OCI-LY3 (cell line): ENCODE measurements at regions not wholly inside any gene's neighbourhood (a gene's known extent, or its start where the extent isn't known, plus 50 kb on each side); places are given as distances from the start of the nearest gene placed in this dataset.

Experiments
- H2AFZ ChIP-seq: fragments of 200-600, 300-600 bp; shearing (Covaris generic); 2 replicates; pipeline ENCODE4 v1.6.0; 2014; ENCODE audit warnings: antibody characterized with exemption, low read depth, low read length
- H3K27ac ChIP-seq: fragments of 200-600, 300-600 bp; sonication (generic); 2 replicates; pipeline ENCODE4 v1.5.1; 2014; ENCODE audit warnings: mild to moderate bottlenecking, low read length, moderate library complexity, mixed read lengths
- H3K27me3 ChIP-seq: fragments of 200-600, 300-600 bp; sonication (generic); 2 replicates; pipeline ENCODE4 v1.6.1; 2014; ENCODE audit warnings: low read depth, low read length, mixed read lengths
- H3K36me3 ChIP-seq: fragments of 200-600, 300-600 bp; sonication (generic); replicated peaks from 2 replicates; pipeline ENCODE3; 2014; ENCODE audit warnings: low read depth, low read length, mixed read lengths
- H3K4me1 ChIP-seq: fragments of 300-600, 200-600 bp; sonication (generic); 2 replicates; pipeline ENCODE4 v1.6.1; 2014; ENCODE audit warnings: low read length, mixed read lengths
- H3K4me2 ChIP-seq: fragments of 200-600, 300-600 bp; sonication (generic); 2 replicates; pipeline ENCODE4 v1.6.1; 2014; ENCODE audit warnings: low read length, mixed read lengths
- H3K4me3 ChIP-seq: fragments of 300-600, 200-600 bp; sonication (generic); 2 replicates; pipeline ENCODE4 v1.5.1; 2014; ENCODE audit warnings: antibody characterized with exemption, mild to moderate bottlenecking, low read length, moderate library complexity
- H3K79me2 ChIP-seq: fragments of 300-600, 200-600 bp; shearing (Covaris generic); 2 replicates; pipeline ENCODE4 v1.6.1; 2014; ENCODE audit warnings: mild to moderate bottlenecking, low read length, mixed read lengths
- H3K9ac ChIP-seq: fragments of 300-600, 200-600 bp; shearing (Covaris generic); 2 replicates; pipeline ENCODE4 v1.6.0; 2014; ENCODE audit warnings: mild to moderate bottlenecking, low read length, moderate library complexity
- H3K9me3 ChIP-seq: fragments of 200-600, 300-600 bp; shearing (Covaris generic); 2 replicates; pipeline ENCODE4 v1.6.1; 2014; ENCODE audit warnings: low read length, mixed read lengths; ENCODE audit not compliant: insufficient read depth
- H4K20me1 ChIP-seq: fragments of 200-600, 300-600 bp; sonication (generic); 2 replicates; pipeline ENCODE4 v1.6.1; 2016; ENCODE audit warnings: low read length, mixed read lengths; ENCODE audit not compliant: insufficient read depth
- CTCF ChIP-seq: fragments of 200-600, 300-600 bp; sonication (generic); IDR thresholded peaks from 2 replicates; pipeline ENCODE4 v1.5.1; 2014; ENCODE audit warnings: antibody characterized with exemption, low read length, low read depth
- EZH2phosphoT487 ChIP-seq: fragments of 200-600 bp; shearing (Covaris generic); IDR thresholded peaks from 2 replicates; pipeline ENCODE4 v1.6.1; 2018; ENCODE audit warnings: antibody characterized with exemption, mixed run types, low read depth

DNA sequence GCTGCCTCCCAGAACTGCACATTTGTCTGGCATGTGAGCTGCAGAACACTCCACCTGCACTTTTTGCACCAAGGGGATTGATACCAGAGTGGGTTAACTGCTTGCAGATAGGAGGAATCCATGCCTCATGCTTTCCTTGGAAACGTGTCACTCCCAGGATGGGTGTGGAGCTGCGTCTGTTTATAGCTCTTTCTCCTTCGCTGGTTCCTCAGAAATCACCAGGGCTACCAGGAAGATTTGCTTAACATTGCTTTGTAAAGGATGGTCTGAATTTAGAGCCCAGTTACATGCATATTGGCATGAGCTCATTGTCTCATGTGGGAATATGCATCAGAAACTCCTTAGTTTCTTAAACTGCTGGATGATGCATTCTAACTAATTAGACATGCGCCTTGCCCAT is 234.6 kb downstream of the GADD45G start:
- H3K27me3 ChIP-seq, result no peaks in the 10 kb centered on the region
- no peak overlapping the region for H3K27ac ChIP-seq
- no peaks in the 10 kb centered on the region for H3K36me3 ChIP-seq
- H3K9me3 ChIP-seq, result no peaks in the 10 kb centered on the region
- TF ChIP-seq EZH2phosphoT487 (no peak), CTCF (no peak)
- no peaks in the 10 kb centered on the region for H4K20me1 ChIP-seq
- H3K4me2 ChIP-seq, result no peak overlapping the region
- no peak overlapping the region for H3K4me3 ChIP-seq
- H2AFZ ChIP-seq, result no peak overlapping the region
- no peaks in the 10 kb centered on the region for H3K79me2 ChIP-seq
- no peak overlapping the region for H3K9ac ChIP-seq
- H3K4me1 ChIP-seq, result peaks cover 23% of the 10 kb centered on the region

- no peaks in the 10 kb centered on the region for H4K20me1 ChIP-seq
- H3K79me2 ChIP-seq, result no peaks in the 10 kb centered on the region
- peaks cover 23% of the 10 kb centered on the region for H3K4me1 ChIP-seq
- no peaks in the 10 kb centered on the region for H3K36me3 ChIP-seq
- no peak overlapping the region for H3K27ac ChIP-seq
- H3K27me3 ChIP-seq, result no peaks in the 10 kb centered on the region
- no peak overlapping the region for H3K9ac ChIP-seq
- H3K9me3 ChIP-seq, result no peaks in the 10 kb centered on the region
- TF ChIP-seq CTCF (no peak), EZH2phosphoT487 (no peak)
- no peak overlapping the region for H3K4me2 ChIP-seq
- no peak overlapping the region for H2AFZ ChIP-seq
- H3K4me3 ChIP-seq, result no peak overlapping the region
Measured at GRCh38 chr9:89839952-89840351, 235.1 kb downstream of the GADD45G start.

GRCh38 chr9:89841456-89841855 is 236.6 kb downstream of the GADD45G start:
- peaks cover 23% of the 10 kb centered on the region for H3K4me1 ChIP-seq
- no peak for TF ChIP-seq EZH2phosphoT487
- no peak for TF ChIP-seq CTCF
- no peaks in the 10 kb centered on the region for H3K9me3 ChIP-seq
- no peak overlapping the region for H3K9ac ChIP-seq
- no peak overlapping the region for H3K27ac ChIP-seq
- H3K4me2 ChIP-seq, result no peak overlapping the region
- no peaks in the 10 kb centered on the region for H3K36me3 ChIP-seq
- H3K27me3 ChIP-seq, result no peaks in the 10 kb centered on the region
- no peaks in the 10 kb centered on the region for H3K79me2 ChIP-seq
- no peaks in the 10 kb centered on the region for H4K20me1 ChIP-seq
- H3K4me3 ChIP-seq, result no peak overlapping the region
- no peak overlapping the region for H2AFZ ChIP-seq

GRCh38 chr9:89842267-89842768 is 237.5 kb downstream of the GADD45G start:
- H3K9me3 ChIP-seq, result no peaks in the 10 kb centered on the region
- H3K4me3 ChIP-seq, result no peak overlapping the region
- H3K27ac ChIP-seq, result no peak overlapping the region
- H3K79me2 ChIP-seq, result no peaks in the 10 kb centered on the region
- no peak overlapping the region for H3K4me2 ChIP-seq
- no peak overlapping the region for H3K9ac ChIP-seq
- peaks cover 23% of the 10 kb centered on the region for H3K4me1 ChIP-seq
- H2AFZ ChIP-seq, result no peak overlapping the region; the same call in 1 of the 2 replicates
- TF ChIP-seq CTCF (no peak), EZH2phosphoT487 (no peak)
- no peaks in the 10 kb centered on the region for H3K36me3 ChIP-seq
- H3K27me3 ChIP-seq, result no peaks in the 10 kb centered on the region
- no peaks in the 10 kb centered on the region for H4K20me1 ChIP-seq
